ENCODE measurements at regions not wholly inside any gene's neighbourhood (a gene's known extent, or its start where the extent isn't known, plus 50 kb on each side); places are given as distances from the start of the nearest gene placed in this dataset.

DNA sequence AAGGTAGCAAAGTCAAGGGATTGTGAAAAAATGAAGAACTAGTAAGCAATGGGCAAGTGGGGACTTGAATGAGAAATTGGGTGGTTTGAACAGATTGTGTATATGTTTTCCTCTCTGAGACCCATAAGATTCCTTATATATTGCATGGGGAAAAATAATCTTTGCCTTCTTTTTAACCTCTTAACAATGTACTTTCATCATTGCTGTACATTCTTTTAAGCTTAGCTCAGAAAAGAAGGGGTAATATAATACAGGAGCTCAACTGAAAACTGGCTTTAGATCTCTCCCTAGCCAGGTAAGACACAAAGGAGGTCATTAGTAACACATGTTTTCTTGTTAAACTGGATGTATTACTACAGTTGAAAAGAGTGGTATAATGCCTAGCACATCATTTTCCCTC lies 287.2 kb downstream of the RNF144B start:
- DNase-seq: no peak

DNA sequence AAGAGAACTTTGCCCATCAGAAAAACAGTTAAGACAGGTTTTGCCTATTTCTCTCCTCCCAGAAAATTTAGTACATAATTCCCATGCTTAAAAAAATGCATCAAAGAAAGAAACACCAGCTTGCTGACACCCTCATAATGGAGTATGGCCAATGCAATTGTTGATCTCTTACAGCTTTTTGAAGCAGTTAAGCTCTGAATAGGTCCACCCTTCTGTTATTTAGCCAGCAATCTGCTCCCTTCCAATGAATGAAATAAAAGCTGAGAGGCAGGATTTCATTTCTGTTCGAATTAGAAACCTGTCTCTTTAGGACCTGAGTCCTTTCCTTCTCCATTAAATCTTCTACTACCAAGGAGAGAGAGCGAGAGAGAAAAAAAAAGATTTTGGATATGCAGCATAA lies 288.7 kb downstream of the RNF144B start:
- DNase-seq: no peak

GRCh38 chr6:18676548-18676947 lies 289.4 kb downstream of the RNF144B start:
- no peak for DNase-seq

DNA sequence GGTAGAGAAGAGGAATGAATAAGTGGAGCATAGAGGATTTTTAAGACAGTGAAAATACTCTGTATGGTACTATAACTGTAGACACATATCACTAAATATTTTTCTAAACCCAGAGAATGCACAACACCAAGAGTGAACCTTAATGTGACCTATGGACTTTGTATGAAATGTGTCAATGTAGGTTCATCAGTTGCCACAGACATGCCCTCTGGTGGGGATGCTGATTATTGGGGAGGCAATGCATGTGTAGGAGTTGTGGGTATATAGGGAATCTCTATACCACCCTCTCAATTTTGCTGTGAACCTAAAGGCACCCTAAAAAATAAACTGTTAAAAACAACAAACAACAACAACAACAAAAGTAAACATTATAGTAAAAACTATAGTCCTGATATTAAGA lies 293.7 kb downstream of the RNF144B start:
- DNase-seq: no peak

- no peak for DNase-seq
These were observed 294.8 kb downstream of the RNF144B start for GRCh38 chr6:18681832-18682503.

GRCh38 chr6:18684343-18684742 lies 297.2 kb downstream of the RNF144B start:
- DNase-seq: no peak

- DNase-seq: no peak
These were observed 306.0 kb downstream of the RNF144B start for GRCh38 chr6:18692929-18693685.

DNA sequence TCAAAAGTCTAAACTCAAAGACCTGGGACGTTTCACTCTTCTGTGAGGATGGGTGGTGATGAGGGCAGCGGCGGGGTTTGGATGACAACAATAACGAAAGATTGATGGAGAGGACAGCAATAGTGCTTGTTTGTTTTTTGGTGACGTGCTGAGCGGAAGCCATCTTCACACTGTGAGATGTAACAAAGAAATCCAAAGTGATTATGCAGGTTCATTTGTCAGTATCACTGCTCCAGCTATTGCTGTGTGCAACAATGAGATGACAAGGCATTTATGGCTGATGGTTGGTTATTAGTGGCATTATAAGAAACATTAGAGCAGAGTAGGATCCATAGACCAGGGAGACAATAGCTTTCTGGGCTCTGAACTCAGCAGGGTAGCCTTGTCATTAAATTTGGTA lies 306.7 kb downstream of the RNF144B start:
- no peak for DNase-seq

GRCh38 chr6:18703546-18703945 lies 316.4 kb downstream of the RNF144B start:
- DNase-seq: no peak

DNA sequence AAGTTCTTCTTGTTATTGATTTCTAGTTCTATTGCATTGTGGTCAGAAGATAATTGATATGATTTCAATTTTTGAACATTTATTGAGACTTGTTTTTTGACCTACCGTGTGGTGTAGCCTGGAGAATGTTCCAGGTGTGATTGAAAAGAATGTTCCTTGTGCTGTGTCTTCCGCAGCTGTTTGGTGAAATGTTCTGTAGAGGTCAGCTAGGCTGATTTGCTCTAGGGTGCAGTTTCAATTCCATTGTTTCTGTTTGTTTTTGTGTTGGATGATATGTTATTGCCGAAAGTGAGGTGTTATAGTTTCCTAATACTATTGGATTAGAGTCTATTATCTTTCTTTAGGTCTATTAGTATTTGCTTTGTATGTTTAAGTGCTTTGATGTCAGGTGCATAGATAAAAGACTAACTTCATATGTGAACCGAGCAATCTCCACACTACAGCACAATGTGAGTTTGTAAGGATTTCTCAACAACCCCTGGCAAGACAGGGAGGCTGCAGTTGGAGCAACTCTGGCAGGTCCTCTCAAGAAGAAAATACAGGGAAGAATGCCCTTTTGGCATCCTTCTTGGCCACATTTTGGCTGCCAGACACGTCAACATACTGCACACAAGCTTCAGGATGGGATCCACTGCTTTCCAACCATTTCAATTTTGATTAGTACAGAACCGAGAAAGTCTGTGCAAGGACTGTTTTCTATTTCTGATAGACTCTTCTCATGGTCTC lies 320.7 kb downstream of the RNF144B start:
- no peak for DNase-seq

GRCh38 chr6:18712595-18712994 lies 325.4 kb downstream of the RNF144B start:
- no peak for DNase-seq

DNA sequence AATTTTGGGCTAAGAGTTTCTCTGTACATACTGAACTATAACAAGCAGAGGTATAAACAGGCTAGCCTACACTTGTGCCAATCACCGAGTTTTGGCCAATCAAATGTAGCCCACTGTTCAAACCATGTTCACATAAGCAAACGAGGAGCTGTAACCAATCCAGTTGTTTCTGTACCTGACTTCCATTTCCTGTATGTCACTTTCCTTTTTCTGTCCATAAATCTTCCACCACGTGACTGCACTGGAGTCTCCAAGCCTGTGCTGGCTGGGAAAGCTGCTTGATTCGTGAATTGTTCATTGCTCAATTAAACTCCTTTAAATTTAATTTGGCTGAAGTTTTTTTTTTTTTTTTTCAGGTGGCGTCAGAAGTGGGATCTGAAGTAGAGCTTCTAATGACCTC lies 332.9 kb downstream of the RNF144B start:
- DNase-seq: no peak

DNA sequence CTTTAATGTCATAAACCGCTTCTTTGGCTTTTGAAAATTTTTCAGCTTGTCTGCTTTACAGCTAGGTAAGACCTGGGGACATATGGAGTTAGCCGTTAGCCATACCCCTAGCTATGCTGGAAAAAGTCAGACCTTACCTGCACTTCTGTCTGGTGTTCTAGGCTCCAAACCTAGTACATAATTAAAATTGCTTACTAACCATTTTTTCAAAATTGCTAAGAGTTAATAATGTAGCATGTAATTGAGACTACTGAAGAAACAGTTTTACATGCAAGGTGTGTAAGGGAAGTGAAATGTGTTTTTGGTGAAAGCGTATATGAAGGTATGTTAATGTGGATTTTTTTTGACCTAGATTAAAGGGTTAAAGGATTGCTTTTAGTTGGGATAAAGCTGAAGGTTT lies 336.9 kb downstream of the RNF144B start:
- DNase-seq: no peak

DNA sequence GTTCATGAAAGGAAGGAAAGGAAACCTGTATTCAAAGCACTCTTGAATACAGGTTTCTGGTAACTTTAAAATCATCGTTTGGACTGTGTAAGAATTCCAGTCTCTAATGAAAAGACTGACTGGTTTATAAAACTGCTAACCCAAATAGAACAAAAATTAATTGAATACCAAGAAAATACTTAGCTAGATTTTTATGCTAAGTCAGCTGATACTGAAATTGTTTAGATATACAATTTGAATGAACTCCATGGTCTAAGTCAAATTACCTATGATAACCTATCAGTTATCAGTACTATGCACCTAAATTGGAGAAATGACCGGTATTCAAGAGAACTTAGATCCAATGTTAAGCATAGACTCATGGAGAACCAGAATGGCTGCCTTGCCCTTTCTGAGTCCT lies 338.3 kb downstream of the RNF144B start:
- DNase-seq: no peak

DNA sequence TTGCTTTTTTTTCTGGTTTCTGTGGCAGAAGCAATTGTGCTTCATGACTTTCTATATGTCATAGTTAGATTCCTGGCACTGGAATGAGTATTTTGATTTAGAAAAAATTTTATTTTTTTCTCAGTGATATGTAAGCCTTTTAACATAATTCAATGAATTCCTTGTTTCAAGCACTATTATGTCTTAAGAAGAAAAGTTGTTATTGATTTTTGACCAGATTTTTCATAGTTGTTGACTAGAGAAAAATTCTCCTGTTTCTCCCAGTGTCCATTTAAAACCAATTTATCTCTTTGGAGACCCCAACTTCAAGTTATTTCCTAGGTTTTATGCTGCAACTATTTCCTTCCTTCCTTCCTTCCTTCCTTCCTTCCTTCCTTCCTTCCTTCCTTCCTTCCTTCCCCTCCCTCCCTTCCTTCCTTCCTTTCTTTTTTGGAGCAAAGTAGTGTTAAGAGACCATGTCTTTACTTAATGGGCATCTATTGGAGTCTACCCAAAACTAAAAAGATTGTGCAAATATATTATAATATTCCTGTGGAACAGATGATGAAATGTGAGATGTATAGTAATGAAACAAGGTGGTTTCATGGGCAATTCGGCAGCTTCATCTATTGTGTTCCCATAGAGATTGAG lies 346.9 kb downstream of the RNF144B start:
- DNase-seq: no peak

DNA sequence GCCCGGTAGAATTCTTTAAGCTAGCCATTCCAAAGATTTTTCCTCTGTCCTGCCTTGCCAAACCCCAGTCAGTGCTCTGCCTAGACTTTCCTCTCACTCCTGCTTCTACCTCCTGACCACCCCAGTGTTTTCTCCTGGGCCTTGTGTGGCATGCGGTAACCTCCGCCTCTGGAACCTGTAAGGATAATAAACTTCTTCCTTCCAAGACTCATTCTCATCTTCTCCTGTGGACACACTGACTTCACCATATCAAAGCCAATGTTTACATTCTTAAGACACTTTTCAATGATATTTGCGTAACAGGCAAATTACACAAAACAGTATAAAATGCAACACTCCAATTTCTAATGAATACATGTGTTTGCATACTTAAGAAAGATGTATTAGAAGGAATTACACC lies 354.6 kb downstream of the RNF144B start:
- no peak for DNase-seq

GRCh38 chr6:18742406-18742805 lies 355.3 kb downstream of the RNF144B start:
- DNase-seq: no peak

GRCh38 chr6:18746727-18747126 lies 359.6 kb downstream of the RNF144B start:
- DNase-seq: no peak

- no peak for DNase-seq
These were observed 361.2 kb downstream of the RNF144B start for GRCh38 chr6:18748314-18748713.

DNA sequence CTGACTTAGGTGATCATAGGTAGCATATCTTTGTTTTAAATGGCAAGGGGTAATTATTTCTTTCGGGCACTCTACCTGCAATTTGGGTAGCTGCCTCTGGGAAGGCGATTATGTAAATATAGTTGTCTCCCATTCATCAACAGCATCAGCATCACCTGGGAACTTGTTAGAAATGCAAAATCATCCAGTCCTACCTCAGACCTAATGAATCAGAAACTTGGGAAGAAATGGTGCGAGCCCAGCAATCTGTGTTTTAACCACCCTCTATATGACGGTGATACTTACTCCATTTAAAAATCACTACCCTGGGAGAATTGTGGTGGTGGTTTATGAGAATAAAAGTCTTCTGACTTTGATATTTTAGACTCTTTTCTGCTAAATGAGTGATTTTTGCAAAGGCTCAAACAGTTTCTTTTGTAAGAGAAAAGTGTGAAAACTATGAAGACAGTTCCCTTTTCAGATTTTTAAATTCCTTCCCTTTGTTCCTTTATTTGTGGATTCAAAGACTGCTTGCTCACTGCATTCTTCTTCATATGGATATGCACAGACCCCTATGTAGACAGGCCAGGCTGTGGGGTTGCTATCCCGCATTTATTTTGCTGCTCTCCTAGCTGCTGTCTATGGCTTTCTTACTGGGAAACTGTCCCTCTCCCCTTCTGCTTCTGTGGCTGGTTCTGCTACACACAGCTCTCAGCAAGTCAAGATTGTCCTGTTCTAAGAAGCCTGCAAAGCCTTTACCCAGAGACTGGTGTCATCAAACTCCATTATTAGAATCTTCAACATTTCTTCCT lies 365.3 kb downstream of the RNF144B start:
- DNase-seq: no peak

GRCh38 chr6:18753076-18753475 lies 365.9 kb downstream of the RNF144B start:
- DNase-seq: no peak

DNA sequence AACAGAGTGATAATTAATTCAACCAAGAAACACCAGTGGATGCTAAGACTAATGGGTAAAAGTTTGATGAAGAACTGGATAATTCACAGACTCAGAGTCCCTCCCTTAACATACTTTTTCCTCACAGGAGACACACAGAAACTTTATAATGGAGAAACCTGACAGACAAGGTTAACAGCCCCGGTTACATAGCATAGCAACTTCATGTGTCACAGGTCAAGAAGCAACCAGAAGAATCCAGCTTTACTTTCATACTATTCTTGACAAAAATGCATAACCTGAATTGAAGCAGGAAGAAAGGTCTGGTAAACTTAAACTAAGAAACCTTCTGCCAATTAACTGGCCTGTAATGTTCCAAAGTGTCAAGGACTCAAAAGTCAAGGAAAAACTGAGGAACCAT lies 375.9 kb downstream of the RNF144B start:
- DNase-seq: no peak

DNA sequence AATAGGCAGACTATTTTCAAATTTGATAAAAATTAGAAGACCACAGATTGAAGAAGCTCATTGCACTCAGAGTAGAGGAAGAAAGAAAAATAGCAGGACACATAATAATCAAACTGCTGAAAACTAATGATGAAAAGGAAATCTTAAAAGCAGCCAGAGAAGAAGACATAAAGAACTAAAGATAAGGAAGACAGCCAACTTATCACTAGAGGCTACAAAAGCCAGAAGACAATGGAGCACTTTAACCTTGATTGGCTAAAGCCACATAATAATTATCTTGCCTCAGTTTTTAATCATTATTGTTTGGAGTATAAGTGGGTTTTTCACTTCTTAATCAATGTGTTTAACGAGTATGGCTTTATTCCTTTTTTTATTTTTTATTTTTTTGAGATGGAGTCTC lies 397.6 kb downstream of the RNF144B start:
- DNase-seq: no peak

All from CD4-positive, alpha-beta T cell treated with Interleukin-10 for 1 hour (primary cell).